H1 (cell line): ENCODE measurements at regions not wholly inside any gene's neighbourhood (a gene's known extent, or its start where the extent isn't known, plus 50 kb on each side); places are given as distances from the start of the nearest gene placed in this dataset.

ENCODE experiments used
- CTCF ChIA-PET: fragments of 300-600 bp; sonication (Branson Sonifier 250); formaldehyde crosslinking; loops from one replicate; lab custom pipeline; 2021; ENCODE audit not compliant: partially characterized antibody; lab: Charles Lee
- POLR2A ChIA-PET: fragments of 300-600 bp; sonication (Branson Sonifier 250); formaldehyde crosslinking; loops from one replicate; lab custom pipeline; 2021; ENCODE audit warnings: inconsistent platforms; ENCODE audit not compliant: partially characterized antibody; lab: Charles Lee
- DNase-seq, 2 experiments: peaks; one replicate each; pipeline versions ENCODE4 v3.0.0 to v3.0.0-alpha.2; 2010 to 2022; ENCODE audit warnings: low spot score in 2 of 2, low read depth in 1 of 2, mixed read lengths in 1 of 2
- FAIRE-seq: peaks from 2 replicates; lab custom pipeline; 2011; peaks lifted over from hg19 to GRCh38; lab: Jason Lieb, UNC
- H2AFZ ChIP-seq: 2 replicates; pipeline ENCODE4 v1.8.1; 2012; ENCODE audit warnings: low read length, inconsistent platforms
- H2AK5ac ChIP-seq: 2 replicates; pipeline ENCODE4 v1.6.1; 2013; ENCODE audit warnings: low read depth, low read length
- H2BK120ac ChIP-seq: replicated peaks from 2 replicates; pipeline ENCODE3; 2013; ENCODE audit warnings: low read depth, low read length, inconsistent platforms
- H2BK12ac ChIP-seq: 2 replicates; pipeline ENCODE4 v1.6.1; 2013; ENCODE audit warnings: low read depth, low read length
- H2BK15ac ChIP-seq: 2 replicates; pipeline ENCODE4 v1.6.1; 2013; ENCODE audit warnings: low read length
- H2BK20ac ChIP-seq: 2 replicates; pipeline ENCODE4 v1.6.1; 2013; ENCODE audit warnings: low read length
- H2BK5ac ChIP-seq: 2 replicates; pipeline ENCODE4 v1.6.1; 2013; ENCODE audit warnings: low read depth, low read length
- H3K14ac ChIP-seq: 2 replicates; pipeline ENCODE4 v1.6.1; 2013; ENCODE audit warnings: inconsistent platforms; ENCODE audit not compliant: insufficient read length
- H3K18ac ChIP-seq: 2 replicates; pipeline ENCODE4 v1.6.1; 2013; ENCODE audit warnings: low read length; ENCODE audit errors: extremely low read depth
- H3K23ac ChIP-seq: 2 replicates; pipeline ENCODE4 v1.6.1; 2013; ENCODE audit warnings: inconsistent platforms; ENCODE audit not compliant: insufficient read length
- H3K23me2 ChIP-seq: 2 replicates; pipeline ENCODE4 v1.6.1; 2013; ENCODE audit warnings: low read depth, low read length
- H3K27ac ChIP-seq: 2 replicates; pipeline ENCODE4 v1.6.1; 2011; ENCODE audit warnings: low read depth, low read length, inconsistent platforms
- H3K27me3 ChIP-seq, 4 experiments: replicated peaks in 1 of 4; 1 replicate in 1 of 4; 2 replicates in 3 of 4; pipeline versions ENCODE4 v1.6.1 to v1.8.1; 2011 to 2013; ENCODE audit warnings: low read length in 3 of 4, mild to moderate bottlenecking in 3 of 4, inconsistent platforms in 2 of 4, mixed read lengths in 2 of 4, moderate library complexity in 1 of 4; ENCODE audit not compliant: control insufficient read depth in 3 of 4, insufficient read depth in 3 of 4; ENCODE audit errors: extremely low read depth in 1 of 4
- H3K36me3 ChIP-seq, 4 experiments: 2 replicates each; pipeline versions ENCODE4 v1.6.1 to v1.8.1; 2011 to 2013; ENCODE audit warnings: mild to moderate bottlenecking in 4 of 4, low read length in 3 of 4, moderate library complexity in 2 of 4, control low read depth in 1 of 4, inconsistent platforms in 1 of 4; ENCODE audit not compliant: insufficient read depth in 4 of 4, control insufficient read depth in 2 of 4
- H3K4ac ChIP-seq: replicated peaks from 2 replicates; pipeline ENCODE3; 2013; ENCODE audit warnings: low read length, low read depth, mixed read lengths, inconsistent platforms; ENCODE audit not compliant: insufficient read length
- H3K4me1 ChIP-seq, 4 experiments: replicated peaks in 1 of 4; 1 replicate in 1 of 4; 2 replicates in 3 of 4; pipeline versions ENCODE4 v1.6.1 to v1.8.1; 2011 to 2013; ENCODE audit warnings: low read length in 3 of 4, inconsistent platforms in 2 of 4, mixed read lengths in 1 of 4; ENCODE audit not compliant: insufficient read depth in 4 of 4, control insufficient read depth in 3 of 4
- H3K4me2 ChIP-seq, 2 experiments: 2 replicates each; pipeline versions ENCODE4 v1.6.1 to v1.8.1; 2011 to 2013; ENCODE audit warnings: low read depth in 2 of 2, low read length in 2 of 2, control low read depth in 1 of 2, inconsistent platforms in 1 of 2, mild to moderate bottlenecking in 1 of 2; ENCODE audit not compliant: insufficient read depth in 1 of 2
- H3K4me3 ChIP-seq, 4 experiments: fragments of 200-600, 300-600 bp in 1 of 4; sonication (generic), shearing (Covaris generic), sonication (Bioruptor Twin) in 1 of 4; 2 replicates each; pipeline versions ENCODE4 v1.5.1 to v1.8.1; 2011 to 2016; ENCODE audit warnings: low read length in 4 of 4, low read depth in 3 of 4, control low read depth in 2 of 4, inconsistent platforms in 2 of 4, mild to moderate bottlenecking in 2 of 4, mixed read lengths in 1 of 4, moderate library complexity in 1 of 4; ENCODE audit not compliant: insufficient read depth in 2 of 4; ENCODE audit errors: extremely low read depth in 1 of 4
- H3K56ac ChIP-seq: replicated peaks from 2 replicates; pipeline ENCODE3; 2013; ENCODE audit warnings: low read depth, mild to moderate bottlenecking, mixed read lengths, low read length, inconsistent platforms; ENCODE audit not compliant: insufficient read length
- H3K79me1 ChIP-seq: 2 replicates; pipeline ENCODE4 v1.6.1; 2013; ENCODE audit warnings: low read depth, low read length, control low read depth
- H3K79me2 ChIP-seq, 2 experiments: 2 replicates each; pipeline versions ENCODE4 v1.6.1 to v1.8.1; 2012 to 2013; ENCODE audit warnings: low read length in 2 of 2, mild to moderate bottlenecking in 2 of 2, inconsistent platforms in 1 of 2; ENCODE audit not compliant: insufficient read depth in 2 of 2, control insufficient read depth in 1 of 2
- H3K9ac ChIP-seq, 4 experiments: replicated peaks in 1 of 4; 1 replicate in 1 of 4; 2 replicates in 3 of 4; pipeline versions ENCODE4 v1.6.1 to v1.8.1; 2011 to 2013; ENCODE audit warnings: low read depth in 3 of 4, low read length in 3 of 4, control low read depth in 2 of 4, mild to moderate bottlenecking in 2 of 4, moderate library complexity in 2 of 4, inconsistent platforms in 1 of 4; ENCODE audit errors: extremely low read depth in 1 of 4
- H3K9me3 ChIP-seq, 2 experiments: 2 replicates each; pipeline versions ENCODE4 v1.6.1 to v1.8.1; 2012 to 2013; ENCODE audit warnings: mild to moderate bottlenecking in 2 of 2, moderate library complexity in 2 of 2, control low read depth in 1 of 2, inconsistent platforms in 1 of 2, low read depth in 1 of 2, low read length in 1 of 2, mixed read lengths in 1 of 2; ENCODE audit not compliant: insufficient read depth in 2 of 2
- H4K20me1 ChIP-seq, 2 experiments: replicated peaks in 1 of 2; 2 replicates each; pipeline versions ENCODE3 to v1.8.1; 2011 to 2013; ENCODE audit warnings: inconsistent platforms in 2 of 2, low read length in 2 of 2, mild to moderate bottlenecking in 1 of 2; ENCODE audit not compliant: insufficient read depth in 2 of 2, control insufficient read depth in 1 of 2
- H4K5ac ChIP-seq: 2 replicates; pipeline ENCODE4 v1.6.1; 2013; ENCODE audit warnings: low read length, low read depth, mixed read lengths, inconsistent platforms; ENCODE audit not compliant: insufficient read length
- H4K8ac ChIP-seq: 2 replicates; pipeline ENCODE4 v1.8.0; 2013; ENCODE audit warnings: mild to moderate bottlenecking, moderate library complexity, low read length, inconsistent platforms; ENCODE audit not compliant: insufficient read depth; ENCODE audit errors: extremely low read depth
- H4K91ac ChIP-seq: replicated peaks from 2 replicates; pipeline ENCODE3; 2013; ENCODE audit warnings: low read length, mixed read lengths, inconsistent platforms; ENCODE audit not compliant: insufficient read length
- CBX5 ChIP-seq: fragments of 300-800, 300-1000 bp; sonication (generic); IDR thresholded peaks from 2 replicates; pipeline ENCODE4 v1.7.1; 2016; ENCODE audit warnings: antibody characterized with exemption, low read length, low read depth
- EP300 ChIP-seq, 2 experiments: IDR thresholded peaks; 1 replicate in 1 of 2; 2 replicates in 1 of 2; pipeline ENCODE4 v1.6.1; 2011 to 2012; ENCODE audit warnings: low read depth in 2 of 2, low read length in 2 of 2, mild to moderate bottlenecking in 2 of 2, borderline replicate concordance in 1 of 2, inconsistent platforms in 1 of 2, moderate library complexity in 1 of 2
- JUN ChIP-seq: IDR thresholded peaks from 2 replicates; pipeline ENCODE4 v1.6.1; 2011; ENCODE audit warnings: low read depth, mild to moderate bottlenecking, improper control_type of control experiment, low read length
- YY1 ChIP-seq: IDR thresholded peaks from 2 replicates; pipeline ENCODE4 v1.6.1; 2011; ENCODE audit warnings: low read depth, mild to moderate bottlenecking, low read length
- WGBS, 2 experiments: shearing (Covaris generic) in 1 of 2; methylation state at CpG; one replicate each; pipeline versions ENCODE4 v1.1.6 to v1.1.7; 2013 to 2015; ENCODE audit warnings: low lambda C conversion rate in 2 of 2, mixed read lengths in 2 of 2, inconsistent platforms in 1 of 2, low coverage in 1 of 2, missing lambda C conversion rate in 1 of 2; ENCODE audit not compliant: insufficient replicate concordance in 2 of 2, insufficient coverage in 1 of 2, insufficient read length in 1 of 2; ENCODE audit errors: extremely low coverage in 1 of 2, missing lambda C conversion rate in 1 of 2; 5-methylcytosine and 5-hydroxymethylcytosine counted together
- TF ChIP-seq, protein P1 (sequence below): IDR thresholded peaks from 2 replicates; pipeline ENCODE4 v1.6.1; 2011; ENCODE audit warnings: low read depth, mild to moderate bottlenecking, low read length; ENCODE audit not compliant: insufficient read depth

- Histone ChIP-seq H4K20me1 (no peaks in the 10 kb centered on the region), H3K27ac (no peak overlapping the region), H2AFZ (no peak overlapping the region), H4K91ac (no peak overlapping the region), H2BK5ac (no peak overlapping the region), H3K79me2 (no peaks in the 10 kb centered on the region), H3K4me2 (no peak overlapping the region), H3K4me3 (no peak overlapping the region), H3K36me3 (no peaks in the 10 kb centered on the region), H3K14ac (no peak overlapping the region), H4K8ac (no peak overlapping the region), H3K79me1 (no peaks in the 10 kb centered on the region), H2BK12ac (no peak overlapping the region), H3K18ac (no peak overlapping the region), H2AK5ac (no peak overlapping the region), H3K9me3 (no peaks in the 10 kb centered on the region), H3K23me2 (no peaks in the 10 kb centered on the region), H4K5ac (no peak overlapping the region), H2BK15ac (no peak overlapping the region), H3K23ac (no peak overlapping the region), H3K4me1 (no peaks in the 10 kb centered on the region), H3K9ac (no peak overlapping the region), H2BK20ac (no peak overlapping the region), H3K56ac (no peak overlapping the region), H3K4ac (no peak overlapping the region), H3K27me3 (no peaks in the 10 kb centered on the region), H2BK120ac (no peak overlapping the region)
- WGBS, 2 experiments = 89% methylated on average over 1 of the region's 1 CpG; no CpG with 5 or more reads in 1 of the 2 experiments
- no peak for DNase-seq
- FAIRE-seq = no peak
- TF ChIP-seq CBX5 (no peak), JUN (no peak), YY1 (no peak), EP300 (IDR thresholded peaks at IDR 0.05; ENCODE audit: borderline replicate concordance in 1 of 2, low read depth in 2 of 2, low read length in 2 of 2) (no peak)
- TF ChIP-seq, protein P1, sequence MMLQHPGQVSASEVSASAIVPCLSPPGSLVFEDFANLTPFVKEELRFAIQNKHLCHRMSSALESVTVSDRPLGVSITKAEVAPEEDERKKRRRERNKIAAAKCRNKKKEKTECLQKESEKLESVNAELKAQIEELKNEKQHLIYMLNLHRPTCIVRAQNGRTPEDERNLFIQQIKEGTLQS = no peak
- CTCF ChIA-PET = no interaction called here
- POLR2A ChIA-PET = no interaction called here
These were observed 371.9 kb upstream of the NWD2 start for GRCh38 chr4:36872679-36873078.
